DND-41 (cell line): ENCODE measurements at regions not wholly inside any gene's neighbourhood (a gene's known extent, or its start where the extent isn't known, plus 50 kb on each side); places are given as distances from the start of the nearest gene placed in this dataset.

Experiments used
- ATAC-seq: fragments of 200-7000 bp; cut with Tn5 transposase; 3 replicates; pipeline ENCODE4 v1.9.1; 2021; ENCODE audit warnings: low read depth; ENCODE audit not compliant: insufficient read depth
- DNase-seq: peaks from one replicate; pipeline ENCODE4 v3.0.0-alpha.2; 2020
- H2AFZ ChIP-seq: 2 replicates; pipeline ENCODE4 v1.6.0; 2012; ENCODE audit warnings: low read depth, low read length
- H3K27ac ChIP-seq: 2 replicates; pipeline ENCODE4 v1.5.1; 2012; ENCODE audit warnings: low read length, inconsistent platforms
- H3K27me3 ChIP-seq: fragments of 200-600 bp; sonication (generic); 2 replicates; pipeline ENCODE4 v1.6.0; 2012; ENCODE audit warnings: low read length, mild to moderate bottlenecking, inconsistent platforms; ENCODE audit not compliant: insufficient read depth, poor library complexity
- H3K36me3 ChIP-seq: 2 replicates; pipeline ENCODE4 v1.5.1; 2012; ENCODE audit warnings: low read length, inconsistent platforms; ENCODE audit not compliant: insufficient read depth
- H3K4me1 ChIP-seq: 2 replicates; pipeline ENCODE4 v1.5.1; 2012; ENCODE audit warnings: mild to moderate bottlenecking, low read length; ENCODE audit not compliant: insufficient read depth
- H3K4me2 ChIP-seq: 2 replicates; pipeline ENCODE4 v1.6.0; 2012; ENCODE audit warnings: mild to moderate bottlenecking, moderate library complexity, low read length, inconsistent platforms; ENCODE audit not compliant: insufficient read depth
- H3K4me3 ChIP-seq, 2 experiments: fragments of 200-600 bp in 1 of 2; shearing (Covaris generic) in 1 of 2; 2 replicates each; pipeline ENCODE4 v1.5.1; 2012 to 2016; ENCODE audit warnings: inconsistent platforms in 2 of 2, low read length in 2 of 2, mild to moderate bottlenecking in 2 of 2, low read depth in 1 of 2, moderate library complexity in 1 of 2
- H3K79me2 ChIP-seq: 2 replicates; pipeline ENCODE4 v1.6.0; 2012; ENCODE audit warnings: low read length, inconsistent platforms; ENCODE audit not compliant: insufficient read depth
- H3K9ac ChIP-seq: 2 replicates; pipeline ENCODE4 v1.6.0; 2012; ENCODE audit warnings: low read depth, mild to moderate bottlenecking, inconsistent platforms, low read length, moderate library complexity
- H3K9me3 ChIP-seq: 2 replicates; pipeline ENCODE4 v1.5.1; 2012; ENCODE audit warnings: low read length, moderate library complexity, mild to moderate bottlenecking, inconsistent platforms; ENCODE audit not compliant: insufficient read depth, severe bottlenecking
- H4K20me1 ChIP-seq: 2 replicates; pipeline ENCODE4 v1.6.0; 2012; ENCODE audit warnings: low read length; ENCODE audit not compliant: insufficient read depth
- EZH2 ChIP-seq: IDR thresholded peaks from 3 replicates; pipeline ENCODE4 v1.6.1; 2012; ENCODE audit warnings: borderline replicate concordance, low read depth, mild to moderate bottlenecking, moderate library complexity, low read length, inconsistent platforms; ENCODE audit not compliant: severe bottlenecking
- TF ChIP-seq, protein P1 (sequence below): IDR thresholded peaks from 2 replicates; pipeline ENCODE4 v1.5.1; 2012; ENCODE audit warnings: borderline replicate concordance, low read length, moderate library complexity, mild to moderate bottlenecking; ENCODE audit not compliant: poor library complexity, severe bottlenecking; ENCODE audit errors: extremely low read depth

DNA sequence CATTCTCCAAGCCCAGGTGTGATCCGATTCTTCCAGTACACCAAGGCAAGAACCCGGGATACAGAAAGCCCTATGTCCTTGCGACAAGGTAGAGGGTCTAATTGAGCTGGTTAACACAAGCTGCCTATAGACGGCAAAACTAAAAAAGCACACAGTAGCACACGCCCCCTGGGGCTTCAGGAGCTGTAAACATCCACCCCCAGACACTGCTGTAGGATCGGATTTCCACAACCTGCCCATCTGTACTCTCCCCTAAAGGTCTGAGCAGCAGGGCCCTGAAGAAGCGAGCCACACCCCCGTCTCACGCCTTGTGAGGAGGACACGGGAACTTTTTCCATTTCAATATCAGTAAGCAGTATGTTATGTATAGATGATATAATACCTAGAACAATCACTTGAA, 624.7 kb downstream of the BUD13 start:
- no peak overlapping the region for H3K4me2 ChIP-seq
- no peaks in the 10 kb centered on the region for H3K36me3 ChIP-seq
- H3K9me3 ChIP-seq: no peaks in the 10 kb centered on the region
- TF ChIP-seq EZH2: no peak
- TF ChIP-seq, protein P1, sequence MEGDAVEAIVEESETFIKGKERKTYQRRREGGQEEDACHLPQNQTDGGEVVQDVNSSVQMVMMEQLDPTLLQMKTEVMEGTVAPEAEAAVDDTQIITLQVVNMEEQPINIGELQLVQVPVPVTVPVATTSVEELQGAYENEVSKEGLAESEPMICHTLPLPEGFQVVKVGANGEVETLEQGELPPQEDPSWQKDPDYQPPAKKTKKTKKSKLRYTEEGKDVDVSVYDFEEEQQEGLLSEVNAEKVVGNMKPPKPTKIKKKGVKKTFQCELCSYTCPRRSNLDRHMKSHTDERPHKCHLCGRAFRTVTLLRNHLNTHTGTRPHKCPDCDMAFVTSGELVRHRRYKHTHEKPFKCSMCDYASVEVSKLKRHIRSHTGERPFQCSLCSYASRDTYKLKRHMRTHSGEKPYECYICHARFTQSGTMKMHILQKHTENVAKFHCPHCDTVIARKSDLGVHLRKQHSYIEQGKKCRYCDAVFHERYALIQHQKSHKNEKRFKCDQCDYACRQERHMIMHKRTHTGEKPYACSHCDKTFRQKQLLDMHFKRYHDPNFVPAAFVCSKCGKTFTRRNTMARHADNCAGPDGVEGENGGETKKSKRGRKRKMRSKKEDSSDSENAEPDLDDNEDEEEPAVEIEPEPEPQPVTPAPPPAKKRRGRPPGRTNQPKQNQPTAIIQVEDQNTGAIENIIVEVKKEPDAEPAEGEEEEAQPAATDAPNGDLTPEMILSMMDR: no peak
- no peaks in the 10 kb centered on the region for H3K4me1 ChIP-seq
- peaks cover 9% of the 10 kb centered on the region for H3K27me3 ChIP-seq
- H4K20me1 ChIP-seq: no peaks in the 10 kb centered on the region
- H3K27ac ChIP-seq: no peak overlapping the region
- H3K9ac ChIP-seq: no peak overlapping the region
- H3K4me3 ChIP-seq: no peak overlapping the region
- H2AFZ ChIP-seq: no peak overlapping the region
- H3K79me2 ChIP-seq: no peaks in the 10 kb centered on the region
- DNase-seq: no peak
- no peak for ATAC-seq

GRCh38 chr11:116145187-116145865, 627.5 kb downstream of the BUD13 start:
- Histone ChIP-seq H4K20me1 (no peaks in the 10 kb centered on the region), H3K4me2 (no peak overlapping the region), H3K27me3 (peaks cover 9% of the 10 kb centered on the region), H3K36me3 (no peaks in the 10 kb centered on the region), H2AFZ (no peak overlapping the region), H3K4me3 (no peak overlapping the region), H3K4me1 (no peaks in the 10 kb centered on the region), H3K79me2 (no peaks in the 10 kb centered on the region), H3K27ac (no peak overlapping the region), H3K9ac (no peak overlapping the region), H3K9me3 (no peaks in the 10 kb centered on the region)
- TF ChIP-seq EZH2: no peak
- TF ChIP-seq, protein P1: no peak
- ATAC-seq (no peak), DNase-seq (no peak)

DNA sequence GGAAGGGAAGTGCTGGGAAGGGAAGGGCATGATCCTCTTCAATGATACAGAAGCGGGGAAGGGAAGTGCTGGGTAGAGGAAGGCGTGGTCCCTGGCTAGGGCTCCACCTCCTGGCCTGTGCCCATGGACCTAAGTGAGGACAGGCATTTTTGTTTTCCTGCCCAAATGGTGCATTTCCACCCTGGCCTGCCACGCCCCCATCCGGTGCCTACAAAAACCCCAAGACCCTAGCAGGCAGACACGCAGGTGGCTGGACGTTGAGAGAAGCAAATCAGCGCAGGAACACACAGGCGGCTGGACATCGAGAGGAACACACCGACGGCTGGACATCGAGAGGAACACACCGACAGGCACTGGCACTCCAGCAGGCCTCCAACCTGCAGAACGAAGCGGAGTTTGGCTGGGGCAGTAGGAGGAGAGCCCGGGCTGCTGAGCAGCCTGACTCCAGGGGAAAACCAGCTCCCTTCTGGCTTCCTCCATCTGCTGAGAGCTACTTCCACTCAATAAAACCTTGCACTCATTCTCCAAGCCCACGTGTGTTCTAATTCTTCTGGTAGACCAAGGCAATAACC, 628.3 kb downstream of the BUD13 start:
- H3K79me2 ChIP-seq: no peaks in the 10 kb centered on the region
- DNase-seq (no peak), ATAC-seq (no peak)
- no peak overlapping the region for H2AFZ ChIP-seq
- no peak overlapping the region for H3K4me2 ChIP-seq
- H3K27ac ChIP-seq: no peak overlapping the region
- no peak overlapping the region for H3K4me3 ChIP-seq
- H3K9ac ChIP-seq: no peak overlapping the region
- H3K9me3 ChIP-seq: no peaks in the 10 kb centered on the region
- TF ChIP-seq EZH2: no peak
- TF ChIP-seq, protein P1: no peak
- no peaks in the 10 kb centered on the region for H3K4me1 ChIP-seq
- no peaks in the 10 kb centered on the region for H4K20me1 ChIP-seq
- H3K36me3 ChIP-seq: no peaks in the 10 kb centered on the region
- peaks cover 9% of the 10 kb centered on the region for H3K27me3 ChIP-seq
